ENCODE measurements at regions not wholly inside any gene's neighbourhood (a gene's known extent, or its start where the extent isn't known, plus 50 kb on each side); places are given as distances from the start of the nearest gene placed in this dataset.

- DNase-seq (ENCODE audit: low spot score): no peak
These were observed 443.7 kb upstream of the CELF4 start for GRCh38 chr18:38009320-38009719.

- DNase-seq (ENCODE audit: low spot score): no peak
These were observed 442.2 kb upstream of the CELF4 start for GRCh38 chr18:38007676-38008330.

- no peak for DNase-seq (ENCODE audit: low spot score)
These were observed 441.4 kb upstream of the CELF4 start for GRCh38 chr18:38007026-38007425.

- no peak for DNase-seq (ENCODE audit: low spot score)
These were observed 440.9 kb upstream of the CELF4 start for GRCh38 chr18:38006541-38006940.

GRCh38 chr18:37997695-37998094 is 432.1 kb upstream of the CELF4 start:
- DNase-seq (ENCODE audit: low spot score): no peak

- no peak for DNase-seq (ENCODE audit: low spot score)
These were observed 422.3 kb upstream of the CELF4 start for GRCh38 chr18:37987901-37988300.

- DNase-seq (ENCODE audit: low spot score): no peak
These were observed 421.1 kb upstream of the CELF4 start for GRCh38 chr18:37986665-37987064.

GRCh38 chr18:37985126-37985525 is 419.5 kb upstream of the CELF4 start:
- DNase-seq (ENCODE audit: low spot score): no peak

- DNase-seq (ENCODE audit: low spot score): no peak
These were observed 415.0 kb upstream of the CELF4 start for GRCh38 chr18:37980556-37980955.

GRCh38 chr18:37975446-37975845 is 409.8 kb upstream of the CELF4 start:
- DNase-seq (ENCODE audit: low spot score): no peak

- DNase-seq (ENCODE audit: low spot score): no peak
These were observed 401.7 kb upstream of the CELF4 start for GRCh38 chr18:37967261-37967660.

- DNase-seq (ENCODE audit: low spot score): no peak
These were observed 400.0 kb upstream of the CELF4 start for GRCh38 chr18:37965572-37965970.

- no peak for DNase-seq (ENCODE audit: low spot score)
These were observed 399.4 kb upstream of the CELF4 start for GRCh38 chr18:37964885-37965571.

- DNase-seq (ENCODE audit: low spot score): no peak
These were observed 398.2 kb upstream of the CELF4 start for GRCh38 chr18:37963837-37964236.

GRCh38 chr18:37962316-37962966 is 396.8 kb upstream of the CELF4 start:
- no peak for DNase-seq (ENCODE audit: low spot score)

- no peak for DNase-seq (ENCODE audit: low spot score)
These were observed 392.9 kb upstream of the CELF4 start for GRCh38 chr18:37958499-37958898.

- DNase-seq (ENCODE audit: low spot score): no peak
These were observed 391.3 kb upstream of the CELF4 start for GRCh38 chr18:37956902-37957301.

- DNase-seq (ENCODE audit: low spot score): no peak
These were observed 390.4 kb upstream of the CELF4 start for GRCh38 chr18:37956020-37956419.

GRCh38 chr18:37955201-37955600 is 389.6 kb upstream of the CELF4 start:
- DNase-seq (ENCODE audit: low spot score): no peak

- no peak for DNase-seq (ENCODE audit: low spot score)
These were observed 388.3 kb upstream of the CELF4 start for GRCh38 chr18:37953876-37954275.

- DNase-seq (ENCODE audit: low spot score): no peak
These were observed 382.9 kb upstream of the CELF4 start for GRCh38 chr18:37948471-37948870.

GRCh38 chr18:37946324-37946723 is 380.7 kb upstream of the CELF4 start:
- no peak for DNase-seq (ENCODE audit: low spot score)

GRCh38 chr18:37944700-37945270 is 379.2 kb upstream of the CELF4 start:
- DNase-seq (ENCODE audit: low spot score): no peak
